Esophagus squamous epithelium (tissue), 4 donors: ENCODE measurements at regions not wholly inside any gene's neighbourhood (a gene's known extent, or its start where the extent isn't known, plus 50 kb on each side); places are given as distances from the start of the nearest gene placed in this dataset.

Experiments used
- POLR2A ChIP-seq, 4 donors: fragments of 450-650 bp; IDR thresholded peaks; one replicate each; pipeline ENCODE4 v1.6.1; 2017; ENCODE audit warnings: antibody characterized with exemption in 4 of 4, mild to moderate bottlenecking in 4 of 4, moderate library complexity in 3 of 4
- TF ChIP-seq, protein P1 (sequence below), 6 experiments: fragments of 450-650 bp in 4 of 6; fragments of 200-600 bp in 2 of 6; sonication (generic) in 2 of 6; IDR thresholded peaks; one replicate each; pipeline ENCODE4 v1.5.1; 2016 to 2019; ENCODE audit warnings: antibody characterized with exemption in 6 of 6, mild to moderate bottlenecking in 4 of 6, moderate library complexity in 4 of 6

DNA sequence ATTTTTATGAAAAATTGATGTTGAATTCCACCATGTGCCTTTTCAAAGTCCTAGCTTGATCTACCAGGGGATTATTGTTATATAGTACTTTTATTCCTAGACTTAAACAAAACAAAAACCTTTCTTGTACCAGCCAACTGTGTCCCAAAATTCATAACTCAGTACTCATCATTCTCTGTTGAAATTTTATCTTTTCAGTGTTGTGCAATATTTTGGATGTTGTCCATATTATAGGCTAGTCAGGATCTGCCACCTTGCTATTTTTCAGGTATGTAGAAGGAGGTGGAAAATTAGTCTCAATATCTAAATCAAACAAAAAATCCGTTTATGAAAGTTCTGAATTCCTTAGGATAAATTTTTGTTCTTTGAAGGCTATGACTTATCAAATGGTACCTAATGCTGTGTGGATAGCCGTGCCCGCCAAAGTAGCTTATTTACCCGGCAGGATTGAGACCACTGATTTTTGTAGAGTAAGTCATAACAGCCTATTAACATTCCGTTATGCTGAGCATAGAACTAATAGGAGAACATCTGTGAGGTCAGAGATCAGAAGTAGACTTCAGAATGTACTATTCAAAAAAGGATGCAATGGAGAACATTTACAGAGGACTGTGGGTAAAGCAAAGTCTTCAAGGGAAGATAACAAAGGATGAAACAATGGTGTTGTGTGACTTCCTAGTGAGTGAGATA is 304.7 kb downstream of the SOX4 start:
- TF ChIP-seq, protein P1, sequence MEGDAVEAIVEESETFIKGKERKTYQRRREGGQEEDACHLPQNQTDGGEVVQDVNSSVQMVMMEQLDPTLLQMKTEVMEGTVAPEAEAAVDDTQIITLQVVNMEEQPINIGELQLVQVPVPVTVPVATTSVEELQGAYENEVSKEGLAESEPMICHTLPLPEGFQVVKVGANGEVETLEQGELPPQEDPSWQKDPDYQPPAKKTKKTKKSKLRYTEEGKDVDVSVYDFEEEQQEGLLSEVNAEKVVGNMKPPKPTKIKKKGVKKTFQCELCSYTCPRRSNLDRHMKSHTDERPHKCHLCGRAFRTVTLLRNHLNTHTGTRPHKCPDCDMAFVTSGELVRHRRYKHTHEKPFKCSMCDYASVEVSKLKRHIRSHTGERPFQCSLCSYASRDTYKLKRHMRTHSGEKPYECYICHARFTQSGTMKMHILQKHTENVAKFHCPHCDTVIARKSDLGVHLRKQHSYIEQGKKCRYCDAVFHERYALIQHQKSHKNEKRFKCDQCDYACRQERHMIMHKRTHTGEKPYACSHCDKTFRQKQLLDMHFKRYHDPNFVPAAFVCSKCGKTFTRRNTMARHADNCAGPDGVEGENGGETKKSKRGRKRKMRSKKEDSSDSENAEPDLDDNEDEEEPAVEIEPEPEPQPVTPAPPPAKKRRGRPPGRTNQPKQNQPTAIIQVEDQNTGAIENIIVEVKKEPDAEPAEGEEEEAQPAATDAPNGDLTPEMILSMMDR (IDR thresholded peaks at IDR 0.05) = no peak
- TF ChIP-seq POLR2A (IDR thresholded peaks at IDR 0.05) = no peak
